ENCODE measurements at regions not wholly inside any gene's neighbourhood (a gene's known extent, or its start where the extent isn't known, plus 50 kb on each side); places are given as distances from the start of the nearest gene placed in this dataset.
A peak's percentile ranks its signal among the peaks of the same experiment; 100 is the strongest.

DNA sequence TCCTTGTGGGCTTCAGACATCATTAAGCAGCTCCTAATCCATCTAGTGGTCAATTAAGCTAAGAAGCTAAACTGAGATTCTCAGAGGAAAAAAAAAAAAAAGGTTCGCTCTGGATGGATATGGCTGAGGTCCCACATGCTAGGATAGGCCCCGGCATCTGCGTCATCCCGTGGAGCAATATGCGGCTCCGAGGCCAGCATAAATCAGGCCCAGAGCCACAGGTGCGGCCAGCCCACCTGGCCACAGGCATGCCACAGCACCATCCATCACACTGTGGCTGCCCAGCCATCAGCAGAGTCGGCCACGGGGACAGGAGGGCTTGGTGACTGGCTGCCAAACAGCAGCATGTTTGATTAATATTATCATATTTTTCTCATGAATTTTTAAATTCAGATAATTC lies 106.9 kb upstream of the TIAM1 start:
- Mint-ChIP-seq H3K4me1 (peaks cover 20% of the 10 kb centered on the region), H3K4me3 (no peak overlapping the region), H3K9me3 (peaks cover 4% of the 10 kb centered on the region), H3K27me3 (no peaks in the 10 kb centered on the region), H3K27ac (no peak overlapping the region), H3K36me3 (ENCODE audit: low read depth) (peaks cover 8% of the 10 kb centered on the region)
- POLR2A ChIA-PET, result no interaction called here
- DNase-seq, result no peak
- CTCF ChIA-PET, result no interaction called here

DNA sequence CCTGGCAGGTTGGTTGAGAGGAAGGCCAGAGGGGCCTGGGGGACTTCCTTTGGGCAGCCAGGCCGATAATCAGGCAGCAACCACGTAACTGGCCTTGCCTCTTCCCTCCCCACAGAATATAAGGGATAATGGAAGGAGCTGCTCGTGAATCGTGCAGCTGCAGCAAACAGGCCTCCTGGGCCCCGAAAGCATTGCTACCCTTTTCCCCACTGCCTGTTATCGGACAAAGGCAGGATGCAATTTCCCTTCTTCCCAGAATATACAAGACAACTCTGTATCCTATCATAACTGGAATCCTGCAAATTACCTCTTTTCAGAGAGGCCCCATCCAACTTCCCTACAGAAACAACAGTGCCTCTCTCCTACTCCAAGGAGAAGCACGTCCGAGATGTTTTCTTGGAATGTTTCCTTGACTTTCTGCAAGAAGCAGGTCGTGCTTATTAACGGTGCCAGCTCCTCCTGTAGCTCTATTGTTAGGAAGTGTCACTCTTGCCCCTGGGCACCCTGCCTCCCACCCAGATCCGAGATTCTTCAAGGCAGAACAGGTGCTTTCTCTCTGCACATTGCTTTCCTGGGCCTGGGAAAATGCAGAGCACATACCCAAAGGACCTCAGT lies 106.0 kb upstream of the TIAM1 start:
- Mint-ChIP-seq H3K27me3 (no peaks in the 10 kb centered on the region), H3K4me1 (peaks cover 27% of the 10 kb centered on the region), H3K4me3 (no peak overlapping the region), H3K27ac (no peak overlapping the region), H3K36me3 (ENCODE audit: low read depth) (peaks cover 8% of the 10 kb centered on the region), H3K9me3 (peaks cover 4% of the 10 kb centered on the region)
- no peak for DNase-seq
- ChIA-PET POLR2A (no interaction called here), CTCF (no interaction called here)

GRCh38 chr21:31448496-31448895 lies 104.4 kb upstream of the TIAM1 start:
- no peaks in the 10 kb centered on the region for H3K9me3 Mint-ChIP-seq
- ChIA-PET CTCF (interaction anchor here (0.6 kb wide), 1 partner anchor 80 kb away, joined by 4 read pairs; no protein-coding TSS in a partner anchor), POLR2A (interaction anchor here (0.7 kb wide), 1 partner anchor 106 kb away, joined by 3 read pairs; no protein-coding TSS in a partner anchor)
- no peaks in the 10 kb centered on the region for H3K27me3 Mint-ChIP-seq
- no peak overlapping the region for H3K27ac Mint-ChIP-seq
- peaks cover 33% of the 10 kb centered on the region for H3K4me1 Mint-ChIP-seq
- H3K36me3 Mint-ChIP-seq (ENCODE audit: low read depth), result peaks cover 8% of the 10 kb centered on the region
- H3K4me3 Mint-ChIP-seq, result no peak overlapping the region
- DNase-seq, result no peak

- Mint-ChIP-seq H3K27me3 (no peaks in the 10 kb centered on the region), H3K4me3 (no peak overlapping the region), H3K36me3 (ENCODE audit: low read depth) (peaks cover 10% of the 10 kb centered on the region), H3K9me3 (peaks cover 2% of the 10 kb centered on the region), H3K4me1 (peaks cover 33% of the 10 kb centered on the region), H3K27ac (peak overlapping the region; percentile 1)
- ChIA-PET CTCF (no interaction called here), POLR2A (no interaction called here)
- no peak for DNase-seq
Measured at GRCh38 chr21:31447505-31447904, 103.4 kb upstream of the TIAM1 start.

DNA sequence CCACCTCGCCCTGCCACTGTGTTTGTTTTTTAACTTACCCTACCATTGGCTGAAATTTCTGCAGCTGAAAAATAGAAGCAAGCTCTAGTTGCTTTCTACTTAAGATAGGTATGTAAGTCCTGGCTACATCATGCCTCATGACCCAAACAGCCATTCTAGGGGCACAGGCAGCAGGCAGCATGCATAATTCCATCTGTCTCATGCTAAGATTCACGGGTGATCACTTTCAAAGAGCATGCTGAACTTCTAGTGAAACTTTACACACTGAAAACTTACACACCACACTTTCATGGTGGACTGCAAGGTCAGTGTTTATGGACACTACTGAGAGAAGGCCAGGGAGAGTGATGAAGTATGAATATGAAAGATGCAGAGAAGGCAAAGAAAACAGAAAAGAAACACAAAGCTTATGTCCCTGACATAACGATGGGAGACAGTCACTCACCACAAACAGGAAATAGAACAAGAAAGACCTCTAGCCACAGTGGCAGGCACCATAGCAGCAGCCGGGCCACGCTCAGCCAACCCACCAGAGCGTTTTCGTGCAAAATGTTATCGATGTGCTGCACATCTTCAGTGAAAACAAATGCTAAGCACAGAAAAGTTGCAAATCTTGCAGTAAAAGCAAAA lies 102.3 kb upstream of the TIAM1 start:
- ChIA-PET CTCF (interaction anchor here (0.7 to 1.0 kb wide), 3 partner anchors 103 to 202 kb away, joined by 3 to 4 read pairs (median 3); no protein-coding TSS in a partner anchor), POLR2A (interaction anchor here (0.7 to 1.3 kb wide), 4 partner anchors 82 to 120 kb away, joined by 3 to 5 read pairs (median 3); no protein-coding TSS in a partner anchor)
- H3K27me3 Mint-ChIP-seq, result no peaks in the 10 kb centered on the region
- DNase-seq, result peak; percentile 63
- peaks cover 33% of the 10 kb centered on the region for H3K4me1 Mint-ChIP-seq
- H3K36me3 Mint-ChIP-seq (ENCODE audit: low read depth), result peaks cover 13% of the 10 kb centered on the region
- H3K4me3 Mint-ChIP-seq, result peak overlapping the region; percentile 9
- peaks cover 6% of the 10 kb centered on the region for H3K9me3 Mint-ChIP-seq
- H3K27ac Mint-ChIP-seq, result peak overlapping the region; percentile 85

- peaks cover 12% of the 10 kb centered on the region for H3K9me3 Mint-ChIP-seq
- H3K4me3 Mint-ChIP-seq, result no peak overlapping the region
- H3K27me3 Mint-ChIP-seq, result peaks cover 2% of the 10 kb centered on the region
- H3K27ac Mint-ChIP-seq, result no peak overlapping the region
- peaks cover 33% of the 10 kb centered on the region for H3K4me1 Mint-ChIP-seq
- ChIA-PET POLR2A (no interaction called here), CTCF (no interaction called here)
- H3K36me3 Mint-ChIP-seq (ENCODE audit: low read depth), result peaks cover 13% of the 10 kb centered on the region
- no peak for DNase-seq
Measured at GRCh38 chr21:31445137-31445536, 101.1 kb upstream of the TIAM1 start.

- no peak overlapping the region for H3K27ac Mint-ChIP-seq
- peaks cover 33% of the 10 kb centered on the region for H3K4me1 Mint-ChIP-seq
- H3K36me3 Mint-ChIP-seq (ENCODE audit: low read depth), result peaks cover 15% of the 10 kb centered on the region
- no peak for DNase-seq
- POLR2A ChIA-PET, result no interaction called here
- H3K9me3 Mint-ChIP-seq, result peaks cover 18% of the 10 kb centered on the region
- no peak overlapping the region for H3K4me3 Mint-ChIP-seq
- peaks cover 2% of the 10 kb centered on the region for H3K27me3 Mint-ChIP-seq
- CTCF ChIA-PET, result interaction anchor here (0.9 to 1.3 kb wide), 2 partner anchors 8 to 101 kb away, joined by 3 to 5 read pairs; no protein-coding TSS in a partner anchor
Measured at GRCh38 chr21:31443736-31444521, 99.9 kb upstream of the TIAM1 start.

- Mint-ChIP-seq H3K4me1 (peaks cover 26% of the 10 kb centered on the region), H3K27ac (no peak overlapping the region), H3K36me3 (ENCODE audit: low read depth) (peaks cover 11% of the 10 kb centered on the region), H3K27me3 (peaks cover 2% of the 10 kb centered on the region), H3K9me3 (peaks cover 20% of the 10 kb centered on the region), H3K4me3 (no peak overlapping the region)
- POLR2A ChIA-PET, result no interaction called here
- CTCF ChIA-PET, result interaction anchor here (0.7 to 1.4 kb wide), 2 partner anchors 116 to 138 kb away, joined by 3 to 4 read pairs; no protein-coding TSS in a partner anchor
- no peak for DNase-seq
Measured at GRCh38 chr21:31442339-31442738, 98.3 kb upstream of the TIAM1 start.

- Mint-ChIP-seq H3K27ac (no peak overlapping the region), H3K36me3 (ENCODE audit: low read depth) (no peaks in the 10 kb centered on the region), H3K4me1 (peaks cover 8% of the 10 kb centered on the region), H3K9me3 (no peaks in the 10 kb centered on the region), H3K4me3 (no peak overlapping the region), H3K27me3 (no peaks in the 10 kb centered on the region)
- ChIA-PET CTCF (no interaction called here), POLR2A (no interaction called here)
- no peak for DNase-seq
Measured at GRCh38 chr21:31429506-31429905, 85.4 kb upstream of the TIAM1 start.

- no peak for DNase-seq
- H3K27ac Mint-ChIP-seq, result no peak overlapping the region
- ChIA-PET POLR2A (interaction anchor here (3.0 kb wide), 1 partner anchor 11 kb away, joined by 8 read pairs; no protein-coding TSS in a partner anchor), CTCF (no interaction called here)
- H3K4me3 Mint-ChIP-seq, result no peak overlapping the region
- no peaks in the 10 kb centered on the region for H3K9me3 Mint-ChIP-seq
- no peaks in the 10 kb centered on the region for H3K27me3 Mint-ChIP-seq
- peaks cover 8% of the 10 kb centered on the region for H3K4me1 Mint-ChIP-seq
- H3K36me3 Mint-ChIP-seq (ENCODE audit: low read depth), result no peaks in the 10 kb centered on the region
Measured at GRCh38 chr21:31426235-31426797, 82.3 kb upstream of the TIAM1 start.

DNA sequence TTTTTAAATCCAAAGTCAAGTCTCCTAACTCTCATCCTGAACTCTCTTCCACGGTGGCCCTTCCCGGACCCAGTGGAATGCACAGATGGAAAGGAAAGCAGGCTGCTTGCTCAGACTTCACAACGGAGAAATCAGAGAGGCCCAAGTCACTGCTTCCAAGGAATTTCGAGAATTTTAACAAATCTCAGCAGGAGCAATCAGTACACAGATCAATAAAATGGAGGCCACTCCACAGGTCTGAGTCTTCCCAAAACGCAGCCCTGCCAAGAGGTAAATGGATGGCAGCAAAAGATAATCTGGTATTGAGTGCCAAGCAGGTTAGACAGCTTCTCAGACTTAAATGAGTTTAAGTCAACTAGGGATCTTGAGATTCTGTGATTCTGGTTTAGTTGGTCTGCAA lies 81.1 kb upstream of the TIAM1 start:
- POLR2A ChIA-PET, result interaction anchor here (3.0 kb wide), 1 partner anchor 10 kb away, joined by 8 read pairs; no protein-coding TSS in a partner anchor
- no peak for DNase-seq
- no peaks in the 10 kb centered on the region for H3K9me3 Mint-ChIP-seq
- H3K27me3 Mint-ChIP-seq, result no peaks in the 10 kb centered on the region
- H3K27ac Mint-ChIP-seq, result no peak overlapping the region
- peaks cover 8% of the 10 kb centered on the region for H3K4me1 Mint-ChIP-seq
- CTCF ChIA-PET, result no interaction called here
- no peaks in the 10 kb centered on the region for H3K36me3 Mint-ChIP-seq (ENCODE audit: low read depth)
- no peak overlapping the region for H3K4me3 Mint-ChIP-seq

DNA sequence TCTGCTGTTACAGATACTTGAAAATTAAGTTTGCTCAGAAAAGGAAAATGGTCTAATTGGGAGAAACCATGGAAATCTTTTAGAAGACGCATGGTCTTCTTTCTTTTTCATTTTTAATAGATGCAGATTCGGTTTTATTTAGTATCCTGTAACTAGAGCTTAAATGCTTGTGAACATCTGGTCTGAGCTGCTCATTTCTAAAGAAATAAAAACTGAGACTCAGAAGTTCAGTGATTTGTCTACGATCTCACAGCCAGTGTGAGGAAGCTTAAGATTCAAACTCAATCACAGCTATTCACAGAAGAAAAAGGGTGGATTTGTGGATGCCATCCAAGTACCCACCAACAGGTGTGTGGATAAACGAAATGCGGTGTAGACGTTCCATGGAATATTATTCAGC lies 80.0 kb upstream of the TIAM1 start:
- ChIA-PET CTCF (no interaction called here), POLR2A (no interaction called here)
- no peaks in the 10 kb centered on the region for H3K36me3 Mint-ChIP-seq (ENCODE audit: low read depth)
- DNase-seq, result no peak
- H3K4me3 Mint-ChIP-seq, result no peak overlapping the region
- no peaks in the 10 kb centered on the region for H3K9me3 Mint-ChIP-seq
- no peak overlapping the region for H3K27ac Mint-ChIP-seq
- H3K4me1 Mint-ChIP-seq, result peaks cover 8% of the 10 kb centered on the region
- no peaks in the 10 kb centered on the region for H3K27me3 Mint-ChIP-seq

DNA sequence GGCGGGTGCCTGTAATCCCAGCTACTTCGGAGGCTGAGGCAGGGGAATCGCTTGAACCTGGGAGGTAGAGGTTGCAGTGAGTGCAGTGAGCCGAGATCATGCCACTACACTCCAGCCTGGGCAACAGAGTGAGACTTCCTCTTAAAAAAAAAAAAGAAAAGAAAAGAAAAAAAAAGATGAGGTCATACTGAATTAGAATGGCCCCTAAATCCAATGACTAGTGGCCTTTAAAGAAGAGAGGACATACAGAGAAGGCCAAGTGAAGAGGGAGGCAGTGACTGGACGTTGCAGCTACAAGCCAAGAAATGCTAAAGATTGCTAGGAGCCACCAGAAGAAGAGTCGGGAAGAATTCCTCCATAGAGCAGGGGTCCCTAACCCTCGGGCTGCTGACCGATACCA lies 76.9 kb upstream of the TIAM1 start:
- peaks cover 1% of the 10 kb centered on the region for H3K4me1 Mint-ChIP-seq
- no peak for DNase-seq
- peaks cover 13% of the 10 kb centered on the region for H3K36me3 Mint-ChIP-seq (ENCODE audit: low read depth)
- ChIA-PET CTCF (no interaction called here), POLR2A (no interaction called here)
- H3K9me3 Mint-ChIP-seq, result peaks cover 11% of the 10 kb centered on the region
- H3K4me3 Mint-ChIP-seq, result no peak overlapping the region
- H3K27ac Mint-ChIP-seq, result no peak overlapping the region
- H3K27me3 Mint-ChIP-seq, result no peaks in the 10 kb centered on the region
